T-helper 1 cell treated with Interleukin-12 subunit alpha and Interleukin-12 subunit beta and Interleukin-4 antibody, amounts not matched to agents 30 μg/mL and 1 μg/mL, for 36 hours (primary cell): ENCODE measurements at regions not wholly inside any gene's neighbourhood (a gene's known extent, or its start where the extent isn't known, plus 50 kb on each side); places are given as distances from the start of the nearest gene placed in this dataset.

Experiments
- H3K27ac Mint-ChIP-seq: one replicate; pipeline ENCODE4 v1.8.0; 2021; ENCODE audit warnings: mild to moderate bottlenecking, mixed read lengths
- H3K27me3 Mint-ChIP-seq: one replicate; pipeline ENCODE4 v1.8.0; 2021; ENCODE audit warnings: low read depth, mixed read lengths
- H3K36me3 Mint-ChIP-seq: one replicate; pipeline ENCODE4 v1.8.0; 2021; ENCODE audit warnings: low read depth, mixed read lengths
- H3K4me1 Mint-ChIP-seq: one replicate; pipeline ENCODE4 v1.8.0; 2021; ENCODE audit warnings: low read depth, mixed read lengths
- H3K4me3 Mint-ChIP-seq: one replicate; pipeline ENCODE4 v1.8.0; 2021; ENCODE audit warnings: mild to moderate bottlenecking, moderate library complexity, mixed read lengths
- H3K9me3 Mint-ChIP-seq: one replicate; pipeline ENCODE4 v1.8.0; 2021; ENCODE audit warnings: mixed read lengths

DNA sequence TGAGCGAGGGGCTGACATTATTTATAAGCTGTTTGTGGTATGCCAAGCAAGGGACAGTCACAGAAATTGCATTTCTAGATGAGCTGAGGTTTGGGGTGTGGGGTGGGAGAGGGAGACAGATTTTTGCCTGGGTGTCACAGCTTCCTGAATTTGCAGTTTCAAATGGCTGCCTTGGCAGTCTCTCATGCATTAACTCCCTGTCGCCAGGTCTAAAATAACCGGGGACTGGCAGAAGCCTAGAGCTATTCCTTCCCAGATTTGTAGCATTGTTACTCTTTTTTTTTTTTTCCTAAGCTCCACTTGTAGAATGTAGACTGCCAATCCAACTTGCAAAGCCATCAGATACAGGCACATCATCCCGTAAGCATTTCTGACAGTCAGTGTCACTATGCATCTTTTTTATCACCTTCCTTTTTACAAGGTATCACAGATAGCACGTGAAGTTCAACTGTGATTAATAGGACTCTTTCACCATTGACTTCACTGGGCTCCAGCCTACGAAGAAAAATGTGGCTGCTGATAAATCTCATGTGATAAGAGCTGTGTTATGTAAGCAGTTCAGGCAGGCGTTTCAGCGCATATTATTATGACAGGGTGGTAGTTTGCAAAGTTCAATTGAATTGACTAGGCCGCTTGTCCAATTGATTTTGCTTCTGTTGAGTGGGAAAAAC lies 130.7 kb upstream of the CELF2 start:
- H3K9me3 Mint-ChIP-seq: peaks cover 10% of the 10 kb centered on the region
- H3K36me3 Mint-ChIP-seq: no peaks in the 10 kb centered on the region
- H3K4me1 Mint-ChIP-seq: no peaks in the 10 kb centered on the region
- no peak overlapping the region for H3K27ac Mint-ChIP-seq
- no peak overlapping the region for H3K4me3 Mint-ChIP-seq
- peaks cover 4% of the 10 kb centered on the region for H3K27me3 Mint-ChIP-seq

- Mint-ChIP-seq H3K27me3 (no peaks in the 10 kb centered on the region), H3K27ac (no peak overlapping the region), H3K4me1 (no peaks in the 10 kb centered on the region), H3K4me3 (no peak overlapping the region), H3K9me3 (no peaks in the 10 kb centered on the region), H3K36me3 (no peaks in the 10 kb centered on the region)
Measured at GRCh38 chr10:10891124-10892082, 126.3 kb upstream of the CELF2 start.

DNA sequence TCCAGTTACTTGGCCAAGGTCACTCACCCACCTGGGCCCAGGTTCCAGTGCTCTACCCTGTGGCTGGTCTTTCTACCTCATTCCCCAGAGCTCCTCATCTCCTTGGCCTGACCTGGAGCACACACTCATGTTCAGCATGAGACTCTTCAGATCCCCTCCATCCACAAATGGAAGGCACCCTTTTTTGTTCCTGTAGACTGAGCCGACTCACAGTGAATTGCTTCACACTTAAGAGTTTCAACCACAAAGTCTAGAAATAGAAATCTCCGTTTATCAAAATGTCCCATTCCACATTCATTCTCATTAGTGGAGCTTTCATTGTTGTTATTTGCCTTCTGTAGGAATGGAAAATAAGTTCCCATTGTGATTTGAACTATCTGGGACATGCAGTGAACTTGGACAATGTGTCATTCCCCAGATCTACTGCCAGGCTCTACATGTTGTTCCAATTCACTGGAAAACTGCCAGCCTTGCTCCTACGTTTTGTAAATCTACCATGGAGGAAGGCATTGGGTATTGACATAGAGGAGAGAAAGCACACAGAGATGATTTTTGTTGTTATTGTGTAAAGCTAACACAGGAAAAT lies 125.3 kb upstream of the CELF2 start:
- H3K4me3 Mint-ChIP-seq: no peak overlapping the region
- H3K4me1 Mint-ChIP-seq: no peaks in the 10 kb centered on the region
- H3K36me3 Mint-ChIP-seq: no peaks in the 10 kb centered on the region
- no peaks in the 10 kb centered on the region for H3K9me3 Mint-ChIP-seq
- peaks cover 5% of the 10 kb centered on the region for H3K27me3 Mint-ChIP-seq
- H3K27ac Mint-ChIP-seq: no peak overlapping the region

- Mint-ChIP-seq H3K27ac (no peak overlapping the region), H3K9me3 (no peaks in the 10 kb centered on the region), H3K4me1 (no peaks in the 10 kb centered on the region), H3K36me3 (no peaks in the 10 kb centered on the region), H3K4me3 (no peak overlapping the region), H3K27me3 (peaks cover 19% of the 10 kb centered on the region)
Measured at GRCh38 chr10:10897400-10897799, 120.3 kb upstream of the CELF2 start.

GRCh38 chr10:10901906-10902305 lies 115.8 kb upstream of the CELF2 start:
- H3K4me3 Mint-ChIP-seq: no peak overlapping the region
- no peak overlapping the region for H3K27ac Mint-ChIP-seq
- H3K36me3 Mint-ChIP-seq: no peaks in the 10 kb centered on the region
- H3K4me1 Mint-ChIP-seq: no peaks in the 10 kb centered on the region
- H3K9me3 Mint-ChIP-seq: no peaks in the 10 kb centered on the region
- H3K27me3 Mint-ChIP-seq: peaks cover 18% of the 10 kb centered on the region

- Mint-ChIP-seq H3K36me3 (no peaks in the 10 kb centered on the region), H3K4me1 (no peaks in the 10 kb centered on the region), H3K27me3 (peaks cover 12% of the 10 kb centered on the region), H3K27ac (no peak overlapping the region), H3K4me3 (no peak overlapping the region), H3K9me3 (no peaks in the 10 kb centered on the region)
Measured at GRCh38 chr10:10902951-10903350, 114.7 kb upstream of the CELF2 start.

GRCh38 chr10:10903620-10904019 lies 114.1 kb upstream of the CELF2 start:
- Mint-ChIP-seq H3K9me3 (no peaks in the 10 kb centered on the region), H3K4me1 (no peaks in the 10 kb centered on the region), H3K36me3 (no peaks in the 10 kb centered on the region), H3K4me3 (no peak overlapping the region), H3K27ac (no peak overlapping the region), H3K27me3 (peaks cover 12% of the 10 kb centered on the region)

DNA sequence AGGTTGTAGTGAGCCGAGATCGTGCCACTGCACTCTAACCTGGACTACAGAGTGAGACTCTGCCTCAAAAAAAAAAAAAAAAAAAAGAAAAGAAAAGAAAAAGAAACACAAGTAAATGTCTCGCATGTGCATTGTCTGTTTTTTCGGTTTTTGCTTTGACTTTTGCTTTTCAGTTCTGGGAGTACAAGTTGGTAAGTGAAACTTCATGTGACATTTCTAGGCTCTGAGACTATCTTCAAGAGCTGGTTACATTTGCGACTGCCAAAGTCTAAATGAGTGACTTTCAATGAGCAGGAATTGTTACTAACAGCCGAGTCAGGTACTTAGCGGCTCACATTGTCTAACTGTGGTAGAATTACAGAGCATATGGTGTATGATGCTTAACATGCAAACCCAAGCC lies 107.0 kb upstream of the CELF2 start:
- Mint-ChIP-seq H3K36me3 (no peaks in the 10 kb centered on the region), H3K4me3 (no peak overlapping the region), H3K27ac (no peak overlapping the region), H3K9me3 (no peaks in the 10 kb centered on the region), H3K27me3 (peaks cover 19% of the 10 kb centered on the region), H3K4me1 (no peaks in the 10 kb centered on the region)

GRCh38 chr10:10911035-10911434 lies 106.6 kb upstream of the CELF2 start:
- Mint-ChIP-seq H3K27me3 (peaks cover 19% of the 10 kb centered on the region), H3K4me1 (no peaks in the 10 kb centered on the region), H3K4me3 (no peak overlapping the region), H3K36me3 (no peaks in the 10 kb centered on the region), H3K27ac (no peak overlapping the region), H3K9me3 (no peaks in the 10 kb centered on the region)

DNA sequence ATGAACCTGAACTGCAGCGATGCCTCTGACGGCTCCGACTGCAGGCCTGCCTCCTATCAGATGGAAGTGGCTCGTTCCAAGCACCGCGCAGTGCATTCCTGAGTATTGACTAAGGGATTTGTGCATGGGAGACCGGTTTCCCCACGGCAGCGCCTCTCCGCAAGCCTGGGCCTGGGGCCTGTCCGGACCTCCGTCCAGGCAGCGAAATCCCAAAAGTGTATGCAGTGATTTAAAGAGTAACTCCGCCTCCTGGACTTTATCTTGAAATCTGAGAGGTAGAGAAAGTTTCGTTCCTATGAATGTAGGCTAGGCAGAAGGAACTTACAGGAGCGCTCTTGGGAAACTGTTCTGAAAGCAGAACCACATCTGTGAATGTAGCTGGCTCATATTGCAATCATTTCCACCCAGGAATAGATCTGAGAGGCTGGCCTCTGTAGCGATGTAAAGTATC lies 106.2 kb upstream of the CELF2 start:
- Mint-ChIP-seq H3K27ac (no peak overlapping the region), H3K4me1 (no peaks in the 10 kb centered on the region), H3K36me3 (no peaks in the 10 kb centered on the region), H3K27me3 (peaks cover 19% of the 10 kb centered on the region), H3K9me3 (no peaks in the 10 kb centered on the region), H3K4me3 (no peak overlapping the region)

DNA sequence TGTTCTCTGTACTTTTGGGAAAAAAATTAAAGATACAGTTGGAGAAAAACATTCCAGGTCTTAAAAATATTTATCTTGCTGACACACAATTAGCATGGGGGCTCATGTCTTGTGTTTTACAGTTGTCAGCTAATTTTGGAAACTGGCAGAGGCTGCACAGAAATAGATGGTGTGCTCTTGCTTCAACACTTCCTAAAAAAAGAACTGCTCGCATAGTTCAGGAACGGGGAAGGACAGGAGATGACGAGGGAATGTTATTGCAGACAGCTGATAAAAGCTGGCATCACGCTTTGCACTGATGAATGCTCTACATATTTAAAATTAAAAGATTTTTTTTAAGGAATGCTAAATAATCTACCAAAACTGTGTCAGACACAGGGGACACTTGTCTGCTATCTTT lies 103.5 kb upstream of the CELF2 start:
- Mint-ChIP-seq H3K36me3 (no peaks in the 10 kb centered on the region), H3K27me3 (peaks cover 26% of the 10 kb centered on the region), H3K27ac (no peak overlapping the region), H3K4me3 (no peak overlapping the region), H3K9me3 (no peaks in the 10 kb centered on the region), H3K4me1 (no peaks in the 10 kb centered on the region)

- Mint-ChIP-seq H3K4me3 (no peak overlapping the region), H3K4me1 (no peaks in the 10 kb centered on the region), H3K27ac (no peak overlapping the region), H3K9me3 (no peaks in the 10 kb centered on the region), H3K36me3 (no peaks in the 10 kb centered on the region), H3K27me3 (peaks cover 28% of the 10 kb centered on the region)
Measured at GRCh38 chr10:10915215-10915614, 102.5 kb upstream of the CELF2 start.

- peaks cover 24% of the 10 kb centered on the region for H3K27me3 Mint-ChIP-seq
- H3K36me3 Mint-ChIP-seq: no peaks in the 10 kb centered on the region
- H3K9me3 Mint-ChIP-seq: no peaks in the 10 kb centered on the region
- no peak overlapping the region for H3K4me3 Mint-ChIP-seq
- no peaks in the 10 kb centered on the region for H3K4me1 Mint-ChIP-seq
- H3K27ac Mint-ChIP-seq: no peak overlapping the region
Measured at GRCh38 chr10:10917031-10917430, 100.6 kb upstream of the CELF2 start.

GRCh38 chr10:10919976-10920375 lies 97.7 kb upstream of the CELF2 start:
- Mint-ChIP-seq H3K4me1 (no peaks in the 10 kb centered on the region), H3K27ac (no peak overlapping the region), H3K9me3 (no peaks in the 10 kb centered on the region), H3K36me3 (no peaks in the 10 kb centered on the region), H3K27me3 (peaks cover 15% of the 10 kb centered on the region), H3K4me3 (no peak overlapping the region)
